Activated CD8-positive, alpha-beta memory T cell treated with anti-CD3 and anti-CD28 coated beads, Interleukin-2, amount 10 ng/mL, durations not matched to agents 7 days and 5 days (primary cell): ENCODE measurements at regions not wholly inside any gene's neighbourhood (a gene's known extent, or its start where the extent isn't known, plus 50 kb on each side); places are given as distances from the start of the nearest gene placed in this dataset.

Experiments
- ATAC-seq: fragments of 150-1000 bp; cut with Tn5 transposase; one replicate; pipeline ENCODE4 v1.10.0; 2021; ENCODE audit warnings: moderate library complexity
- CTCF ChIA-PET: fragments of 350-600 bp; sonication (Branson Sonifier 250); formaldehyde crosslinking; loops from one replicate; lab custom pipeline; 2021; ENCODE audit warnings: antibody characterized with exemption; lab: Charles Lee
- DNase-seq: peaks from one replicate; pipeline ENCODE4 v3.0.0-alpha.2; 2020
- H3K27ac Mint-ChIP-seq: one replicate; pipeline ENCODE4 v1.8.0; 2021; ENCODE audit warnings: mild to moderate bottlenecking, mixed read lengths
- H3K27me3 Mint-ChIP-seq: one replicate; pipeline ENCODE4 v1.8.0; 2021; ENCODE audit warnings: mixed read lengths
- H3K36me3 Mint-ChIP-seq: one replicate; pipeline ENCODE4 v1.8.0; 2021; ENCODE audit warnings: mild to moderate bottlenecking, mixed read lengths
- H3K4me1 Mint-ChIP-seq: one replicate; pipeline ENCODE4 v1.8.0; 2021; ENCODE audit warnings: mixed read lengths
- H3K4me3 Mint-ChIP-seq: one replicate; pipeline ENCODE4 v1.8.0; 2021; ENCODE audit warnings: mild to moderate bottlenecking, moderate library complexity, mixed read lengths
- H3K9me3 Mint-ChIP-seq: one replicate; pipeline ENCODE4 v1.8.0; 2022; ENCODE audit warnings: low read depth, mixed read lengths

- Mint-ChIP-seq H3K4me1 (peaks cover 34% of the 10 kb centered on the region), H3K27ac (no peak overlapping the region), H3K9me3 (no peaks in the 10 kb centered on the region), H3K4me3 (no peak overlapping the region), H3K36me3 (no peaks in the 10 kb centered on the region), H3K27me3 (peaks cover 41% of the 10 kb centered on the region)
- CTCF ChIA-PET, result no interaction called here
- no peak for DNase-seq
- no peak for ATAC-seq
Observed at GRCh38 chr17:77889866-77890760, 68.4 kb upstream of the TNRC6C start.

- Mint-ChIP-seq H3K36me3 (no peaks in the 10 kb centered on the region), H3K27ac (no peak overlapping the region), H3K27me3 (peaks cover 40% of the 10 kb centered on the region), H3K4me3 (no peak overlapping the region), H3K4me1 (peaks cover 34% of the 10 kb centered on the region), H3K9me3 (no peaks in the 10 kb centered on the region)
- ATAC-seq (no peak), DNase-seq (no peak)
- CTCF ChIA-PET, result no interaction called here
Observed at GRCh38 chr17:77890771-77891170, 67.7 kb upstream of the TNRC6C start.

- no peak for ATAC-seq
- no peak overlapping the region for H3K4me3 Mint-ChIP-seq
- no peaks in the 10 kb centered on the region for H3K9me3 Mint-ChIP-seq
- peaks cover 32% of the 10 kb centered on the region for H3K4me1 Mint-ChIP-seq
- peaks cover 31% of the 10 kb centered on the region for H3K27me3 Mint-ChIP-seq
- no peaks in the 10 kb centered on the region for H3K36me3 Mint-ChIP-seq
- no peak overlapping the region for H3K27ac Mint-ChIP-seq
- CTCF ChIA-PET, result no interaction called here
- DNase-seq, result no peak
Observed at GRCh38 chr17:77891602-77892001, 66.9 kb upstream of the TNRC6C start.

DNA sequence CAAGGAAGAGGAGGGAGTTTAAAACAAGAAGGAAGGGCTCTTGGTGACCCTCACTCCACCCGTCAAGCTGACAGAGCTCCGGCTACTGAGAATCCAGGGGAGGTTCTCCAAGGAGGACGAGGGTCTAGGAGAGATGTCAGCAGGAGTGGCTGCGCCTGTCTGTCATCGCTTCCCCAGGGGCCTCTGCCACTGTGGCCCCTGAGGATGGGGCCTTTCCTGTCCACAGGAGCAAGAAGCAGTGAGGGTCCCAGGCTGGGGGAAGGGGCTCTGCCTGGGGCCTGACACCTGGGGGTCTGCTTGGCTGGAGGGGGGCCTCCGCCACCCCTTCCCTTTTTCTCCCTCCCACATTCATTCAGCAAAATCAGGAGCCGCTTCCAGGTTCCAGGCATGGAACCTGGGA is 66.5 kb upstream of the TNRC6C start:
- Mint-ChIP-seq H3K4me1 (peaks cover 29% of the 10 kb centered on the region), H3K36me3 (no peaks in the 10 kb centered on the region), H3K9me3 (no peaks in the 10 kb centered on the region), H3K4me3 (no peak overlapping the region), H3K27ac (no peak overlapping the region), H3K27me3 (peaks cover 27% of the 10 kb centered on the region)
- DNase-seq (no peak), ATAC-seq (no peak)
- CTCF ChIA-PET, result interaction anchor here (0.7 to 2.7 kb wide), 3 partner anchors 10 to 67 kb away, joined by 3 to 14 read pairs (median 4); partner anchors contain the start of gene TNRC6C

GRCh38 chr17:77892469-77893143 is 65.9 kb upstream of the TNRC6C start:
- ATAC-seq (no peak), DNase-seq (no peak)
- CTCF ChIA-PET, result interaction anchor here (0.7 to 2.7 kb wide), 3 partner anchors 11 to 66 kb away, joined by 3 to 14 read pairs (median 4); partner anchors contain the start of gene TNRC6C
- no peak overlapping the region for H3K27ac Mint-ChIP-seq
- H3K27me3 Mint-ChIP-seq, result peaks cover 21% of the 10 kb centered on the region
- H3K9me3 Mint-ChIP-seq, result no peaks in the 10 kb centered on the region
- H3K4me3 Mint-ChIP-seq, result no peak overlapping the region
- peaks cover 23% of the 10 kb centered on the region for H3K4me1 Mint-ChIP-seq
- no peaks in the 10 kb centered on the region for H3K36me3 Mint-ChIP-seq

- no peak overlapping the region for H3K4me3 Mint-ChIP-seq
- ATAC-seq, result peak; percentile 57
- no peaks in the 10 kb centered on the region for H3K9me3 Mint-ChIP-seq
- CTCF ChIA-PET, result interaction anchor here (1.4 to 2.7 kb wide), 2 partner anchors 12 to 15 kb away, joined by 3 to 14 read pairs; no protein-coding TSS in a partner anchor
- no peaks in the 10 kb centered on the region for H3K36me3 Mint-ChIP-seq
- DNase-seq, result peak; percentile 55
- peaks cover 14% of the 10 kb centered on the region for H3K27me3 Mint-ChIP-seq
- H3K4me1 Mint-ChIP-seq, result peaks cover 16% of the 10 kb centered on the region
- no peak overlapping the region for H3K27ac Mint-ChIP-seq
Observed at GRCh38 chr17:77893144-77894044, 65.1 kb upstream of the TNRC6C start.

DNA sequence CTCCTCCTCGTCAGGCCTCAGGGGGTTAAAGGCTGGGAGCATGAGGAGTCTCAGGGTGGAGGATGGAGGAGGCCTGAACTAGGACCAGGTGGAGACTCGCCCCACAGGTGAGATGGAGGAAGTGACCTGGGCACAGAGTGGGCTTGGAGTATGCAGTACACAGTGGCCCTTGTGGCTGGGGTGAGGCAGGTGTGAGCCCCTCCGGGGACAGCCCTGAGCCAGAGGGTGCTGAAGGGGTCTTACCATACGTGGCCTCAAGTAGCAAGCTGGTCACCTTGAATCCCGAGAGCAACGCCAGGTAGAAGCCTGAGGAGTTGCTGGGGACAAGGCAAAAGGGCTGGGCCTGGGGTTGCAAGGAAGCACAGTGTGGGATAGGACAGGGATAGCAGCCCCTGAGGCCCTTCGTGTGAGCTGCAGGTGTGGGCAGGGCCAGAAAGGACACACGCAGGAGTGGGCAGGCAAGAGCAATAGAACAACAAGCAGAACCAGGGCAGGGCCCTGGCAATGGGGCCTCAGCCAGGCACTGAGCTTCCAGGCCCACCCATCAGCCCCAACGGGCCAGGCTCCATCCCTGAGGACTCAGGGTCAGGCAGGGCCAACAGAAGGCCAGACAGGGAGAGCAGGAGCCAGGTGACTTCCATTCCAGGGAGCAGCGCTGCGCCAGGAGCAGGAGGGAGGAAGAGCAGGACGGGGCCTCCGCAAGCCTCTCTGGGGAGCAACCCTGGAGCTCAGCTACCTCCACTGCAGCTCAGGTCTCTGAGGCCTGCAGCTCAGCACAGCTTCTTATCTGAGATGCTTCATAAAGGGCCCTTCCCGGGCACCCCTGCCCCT is 64.2 kb upstream of the TNRC6C start:
- Mint-ChIP-seq H3K9me3 (no peaks in the 10 kb centered on the region), H3K4me1 (peaks cover 16% of the 10 kb centered on the region), H3K36me3 (no peaks in the 10 kb centered on the region), H3K27ac (no peak overlapping the region), H3K27me3 (peaks cover 6% of the 10 kb centered on the region), H3K4me3 (no peak overlapping the region)
- no peak for ATAC-seq
- CTCF ChIA-PET, result interaction anchor here (1.0 to 2.7 kb wide), 3 partner anchors 8 to 14 kb away, joined by 3 to 14 read pairs (median 3); no protein-coding TSS in a partner anchor
- DNase-seq, result no peak

- no peaks in the 10 kb centered on the region for H3K36me3 Mint-ChIP-seq
- H3K4me1 Mint-ChIP-seq, result peaks cover 15% of the 10 kb centered on the region
- DNase-seq (no peak), ATAC-seq (no peak)
- H3K27ac Mint-ChIP-seq, result no peak overlapping the region
- no peak overlapping the region for H3K4me3 Mint-ChIP-seq
- H3K27me3 Mint-ChIP-seq, result peaks cover 3% of the 10 kb centered on the region
- CTCF ChIA-PET, result no interaction called here
- no peaks in the 10 kb centered on the region for H3K9me3 Mint-ChIP-seq
Observed at GRCh38 chr17:77897741-77898301, 60.7 kb upstream of the TNRC6C start.

DNA sequence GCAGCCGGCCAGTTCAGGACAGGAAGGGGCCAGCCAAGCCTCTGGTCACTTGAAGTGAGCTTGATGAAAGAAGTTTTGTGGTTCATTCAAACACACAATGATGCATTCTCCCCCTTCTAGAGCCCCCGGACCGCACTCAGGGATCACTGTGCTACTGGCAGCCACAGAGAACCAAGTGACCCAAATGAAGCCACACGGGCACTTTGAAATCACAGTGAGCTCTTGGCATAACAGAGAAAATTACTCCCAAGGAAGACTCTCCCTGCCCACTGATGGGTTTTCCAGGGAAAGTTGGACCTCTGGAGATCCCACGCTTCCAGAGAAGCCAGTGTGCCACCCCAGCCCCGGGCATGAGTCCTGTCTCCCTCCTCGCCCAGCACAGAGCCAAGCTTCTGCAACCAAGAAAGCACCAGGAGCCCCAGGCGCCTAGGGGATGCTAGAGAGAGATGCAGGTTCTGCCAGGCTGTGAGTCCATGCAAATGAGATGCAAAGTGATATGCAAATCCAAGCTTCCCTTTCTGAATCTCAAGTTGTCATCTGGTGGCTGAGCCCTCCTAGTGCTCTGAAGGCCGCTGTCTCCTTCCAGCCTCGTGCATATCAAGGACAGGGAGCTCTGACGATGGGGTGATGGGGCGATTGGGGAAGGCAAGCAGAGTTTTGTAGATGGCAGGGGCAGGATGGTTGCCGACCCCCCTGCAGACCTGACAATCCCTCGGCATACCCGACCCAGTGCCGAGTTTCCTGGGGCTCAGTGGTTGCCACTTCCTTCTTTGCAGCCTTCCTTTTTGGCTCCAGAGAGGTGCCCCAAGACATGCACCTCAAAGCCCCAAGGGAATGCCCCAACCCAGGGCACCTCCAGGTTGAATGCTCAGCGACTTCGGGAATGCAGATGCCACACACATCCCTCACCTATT is 59.7 kb upstream of the TNRC6C start:
- CTCF ChIA-PET, result no interaction called here
- H3K27me3 Mint-ChIP-seq, result peaks cover 10% of the 10 kb centered on the region
- no peaks in the 10 kb centered on the region for H3K36me3 Mint-ChIP-seq
- peaks cover 5% of the 10 kb centered on the region for H3K4me1 Mint-ChIP-seq
- no peak for DNase-seq
- H3K9me3 Mint-ChIP-seq, result no peaks in the 10 kb centered on the region
- no peak for ATAC-seq
- H3K4me3 Mint-ChIP-seq, result no peak overlapping the region
- H3K27ac Mint-ChIP-seq, result no peak overlapping the region

DNA sequence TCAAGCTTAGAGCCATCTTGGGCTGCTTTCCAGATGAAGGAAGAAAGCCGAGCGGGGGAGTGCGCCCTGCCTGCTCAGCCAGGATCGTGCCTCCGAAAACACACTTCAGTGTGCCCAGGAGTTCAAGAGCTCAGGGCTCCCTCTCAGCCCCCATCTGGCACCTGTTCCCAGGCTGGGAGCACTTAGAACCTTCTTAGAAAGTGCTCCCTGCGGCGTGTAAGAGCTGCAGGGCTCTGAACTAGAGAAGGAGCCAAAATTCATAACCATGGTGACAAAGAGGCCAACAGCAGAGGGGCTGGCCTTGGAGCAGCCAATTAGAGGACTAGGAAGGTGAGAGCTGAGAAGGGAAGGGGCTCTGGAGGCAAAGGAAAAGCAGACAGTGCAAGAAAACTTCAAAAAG is 59.0 kb upstream of the TNRC6C start:
- ATAC-seq (no peak), DNase-seq (no peak)
- Mint-ChIP-seq H3K4me1 (peaks cover 2% of the 10 kb centered on the region), H3K27me3 (peaks cover 16% of the 10 kb centered on the region), H3K4me3 (no peak overlapping the region), H3K27ac (no peak overlapping the region), H3K9me3 (no peaks in the 10 kb centered on the region), H3K36me3 (no peaks in the 10 kb centered on the region)
- CTCF ChIA-PET, result no interaction called here

DNA sequence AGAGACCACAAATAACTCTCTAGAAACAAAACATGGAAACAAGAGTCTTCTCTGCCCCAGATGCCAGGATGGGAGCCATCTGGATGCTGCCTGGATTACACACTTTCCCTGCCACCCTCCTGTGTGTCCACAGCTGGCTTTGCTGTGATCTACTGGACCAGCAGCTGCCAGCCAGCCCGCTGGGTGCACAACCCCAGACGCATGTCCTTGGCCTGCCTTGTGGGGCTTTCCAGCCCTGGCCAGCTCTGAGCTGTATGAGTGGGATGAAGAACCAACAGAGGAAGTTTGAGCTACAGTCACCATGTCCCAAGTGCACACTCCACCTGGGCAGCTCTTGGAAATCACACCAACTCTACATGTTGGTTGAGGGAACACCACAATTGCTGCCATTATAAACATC is 57.0 kb upstream of the TNRC6C start:
- no peak for ATAC-seq
- Mint-ChIP-seq H3K27me3 (peaks cover 16% of the 10 kb centered on the region), H3K4me1 (peaks cover 2% of the 10 kb centered on the region), H3K9me3 (no peaks in the 10 kb centered on the region), H3K27ac (no peak overlapping the region), H3K36me3 (no peaks in the 10 kb centered on the region), H3K4me3 (no peak overlapping the region)
- CTCF ChIA-PET, result no interaction called here
- no peak for DNase-seq
